ENCODE measurements at regions not wholly inside any gene's neighbourhood (a gene's known extent, or its start where the extent isn't known, plus 50 kb on each side); places are given as distances from the start of the nearest gene placed in this dataset.

- TF ChIP-seq EGR1 (IDR thresholded peaks at IDR 0.05) (no peak), REST (IDR thresholded peaks at IDR 0.05; ENCODE audit: low read depth) (no peak), EP300 (IDR thresholded peaks at IDR 0.05; ENCODE audit: borderline replicate concordance) (no peak), NFIC (IDR thresholded peaks at IDR 0.05) (no peak), RAD21 (IDR thresholded peaks at IDR 0.05; ENCODE audit: low read depth) (no peak), MAX (IDR thresholded peaks at IDR 0.05) (no peak), YY1 (IDR thresholded peaks at IDR 0.05; ENCODE audit: low read depth) (no peak), ZBTB7A (IDR thresholded peaks at IDR 0.05; ENCODE audit: low read depth) (no peak), CREB1 (IDR thresholded peaks at IDR 0.05; ENCODE audit: low read depth) (no peak), USF1 (IDR thresholded peaks at IDR 0.05) (no peak), CEBPB (IDR thresholded peaks at IDR 0.05) (no peak), TAF1 (IDR thresholded peaks at IDR 0.05; ENCODE audit: low read depth) (no peak), FOXM1 (IDR thresholded peaks at IDR 0.05; ENCODE audit: borderline replicate concordance, low read depth) (no peak), TCF12 (IDR thresholded peaks at IDR 0.05; ENCODE audit: low read depth) (no peak)
Measured at GRCh38 chr2:14451312-14451711, 181.2 kb upstream of the LRATD1 start.

Measured in Ishikawa (cell line).